ENCODE measurements at regions not wholly inside any gene's neighbourhood (a gene's known extent, or its start where the extent isn't known, plus 50 kb on each side); places are given as distances from the start of the nearest gene placed in this dataset.

GRCh38 chr2:150051004-150051403 lies 436.5 kb downstream of the RND3 start:
- TF ChIP-seq EZH2phosphoT487 (IDR thresholded peaks at IDR 0.05; ENCODE audit: low read depth) (no peak), CTCF (IDR thresholded peaks at IDR 0.05; ENCODE audit: low read depth, low read length) (no peak)
